Ishikawa (cell line): ENCODE measurements at regions not wholly inside any gene's neighbourhood (a gene's known extent, or its start where the extent isn't known, plus 50 kb on each side); places are given as distances from the start of the nearest gene placed in this dataset.

Experiments
- CEBPB ChIP-seq: IDR thresholded peaks from 2 replicates; pipeline ENCODE4 v1.6.1; 2012
- CREB1 ChIP-seq: IDR thresholded peaks from 2 replicates; pipeline ENCODE4 v1.6.1; 2012; ENCODE audit warnings: low read depth
- EGR1 ChIP-seq: IDR thresholded peaks from 2 replicates; pipeline ENCODE4 v1.6.1; 2012
- EP300 ChIP-seq: IDR thresholded peaks from 2 replicates; pipeline ENCODE4 v1.6.1; 2012; ENCODE audit warnings: borderline replicate concordance
- FOXM1 ChIP-seq: IDR thresholded peaks from 2 replicates; pipeline ENCODE4 v1.6.1; 2012; ENCODE audit warnings: low read depth, borderline replicate concordance
- MAX ChIP-seq: IDR thresholded peaks from 2 replicates; pipeline ENCODE4 v1.6.1; 2012
- NFIC ChIP-seq: IDR thresholded peaks from 2 replicates; pipeline ENCODE4 v1.6.1; 2012
- RAD21 ChIP-seq: IDR thresholded peaks from 2 replicates; pipeline ENCODE4 v1.6.1; 2012; ENCODE audit warnings: low read depth
- REST ChIP-seq: IDR thresholded peaks from 2 replicates; pipeline ENCODE4 v1.6.1; 2012; ENCODE audit warnings: low read depth, mild to moderate bottlenecking
- TAF1 ChIP-seq: IDR thresholded peaks from 2 replicates; pipeline ENCODE4 v1.6.1; 2012; ENCODE audit warnings: low read depth, mild to moderate bottlenecking
- TCF12 ChIP-seq: IDR thresholded peaks from 2 replicates; pipeline ENCODE4 v1.6.1; 2012; ENCODE audit warnings: low read depth
- TEAD4 ChIP-seq: IDR thresholded peaks from 2 replicates; pipeline ENCODE4 v1.6.1; 2012
- USF1 ChIP-seq: IDR thresholded peaks from 2 replicates; pipeline ENCODE4 v1.6.1; 2012
- YY1 ChIP-seq: IDR thresholded peaks from 2 replicates; pipeline ENCODE4 v1.6.1; 2012; ENCODE audit warnings: low read depth
- ZBTB7A ChIP-seq: IDR thresholded peaks from 2 replicates; pipeline ENCODE4 v1.6.1; 2012; ENCODE audit warnings: low read depth

GRCh38 chr2:40935349-40935748, 483.5 kb upstream of the SLC8A1 start:
- no peak for TF ChIP-seq MAX
- TF ChIP-seq TCF12: no peak
- TF ChIP-seq EP300: no peak
- no peak for TF ChIP-seq TEAD4
- TF ChIP-seq RAD21: no peak
- TF ChIP-seq NFIC: no peak
- TF ChIP-seq YY1: no peak
- TF ChIP-seq CREB1: no peak
- TF ChIP-seq USF1: no peak
- no peak for TF ChIP-seq ZBTB7A
- no peak for TF ChIP-seq EGR1
- no peak for TF ChIP-seq REST
- no peak for TF ChIP-seq CEBPB
- no peak for TF ChIP-seq TAF1
- TF ChIP-seq FOXM1: no peak

GRCh38 chr2:40937284-40937683, 485.4 kb upstream of the SLC8A1 start:
- TF ChIP-seq ZBTB7A: no peak
- no peak for TF ChIP-seq REST
- TF ChIP-seq CEBPB: no peak
- TF ChIP-seq CREB1: no peak
- TF ChIP-seq USF1: no peak
- TF ChIP-seq EGR1: no peak
- no peak for TF ChIP-seq EP300
- TF ChIP-seq MAX: no peak
- TF ChIP-seq RAD21: no peak
- TF ChIP-seq FOXM1: no peak
- no peak for TF ChIP-seq TCF12

- TF ChIP-seq EP300 (no peak), EGR1 (no peak), ZBTB7A (no peak), YY1 (no peak), CREB1 (no peak), TAF1 (no peak), FOXM1 (no peak), RAD21 (no peak), REST (no peak), TEAD4 (no peak), TCF12 (no peak), NFIC (no peak), CEBPB (no peak)
Observed at GRCh38 chr2:40953341-40953740, 501.5 kb upstream of the SLC8A1 start.

GRCh38 chr2:40955042-40955441, 503.2 kb upstream of the SLC8A1 start:
- TF ChIP-seq NFIC (no peak), REST (no peak), ZBTB7A (no peak), TAF1 (no peak), FOXM1 (no peak), YY1 (no peak), TCF12 (no peak), USF1 (no peak), TEAD4 (no peak)
